Aorta (tissue), 5 donors: ENCODE measurements at regions not wholly inside any gene's neighbourhood (a gene's known extent, or its start where the extent isn't known, plus 50 kb on each side); places are given as distances from the start of the nearest gene placed in this dataset.

Experiments
- ATAC-seq: fragments of 200-7000 bp; cut with Tn5 transposase; one replicate; pipeline ENCODE4 v1.9.1; 2022; ENCODE audit warnings: moderate library complexity; ENCODE audit not compliant: low FRiP score
- DNase-seq, 2 donors: peaks; one replicate each; pipeline ENCODE4 v3.0.0-alpha.2; 2020
- H3K27ac ChIP-seq, 2 donors: one replicate each; pipeline ENCODE4 v1.5.1; 2013; ENCODE audit warnings: low read length in 2 of 2, mild to moderate bottlenecking in 2 of 2, moderate library complexity in 2 of 2, control low read depth in 1 of 2, inconsistent platforms in 1 of 2, low read depth in 1 of 2
- H3K27me3 ChIP-seq, 2 donors: one replicate each; pipeline ENCODE4 v1.6.1; 2013; ENCODE audit warnings: control low read depth in 1 of 2, low read length in 1 of 2, mild to moderate bottlenecking in 1 of 2, moderate library complexity in 1 of 2; ENCODE audit not compliant: insufficient read depth in 2 of 2, control insufficient read depth in 1 of 2
- H3K36me3 ChIP-seq, 2 donors: one replicate each; pipeline ENCODE4 v1.6.1; 2013; ENCODE audit warnings: control low read depth in 1 of 2, low read length in 1 of 2, mild to moderate bottlenecking in 1 of 2; ENCODE audit not compliant: insufficient read depth in 2 of 2, control insufficient read depth in 1 of 2
- H3K4me1 ChIP-seq, 2 donors: one replicate each; pipeline ENCODE4 v1.6.1; 2013; ENCODE audit warnings: low read length in 2 of 2, control low read depth in 1 of 2, mild to moderate bottlenecking in 1 of 2, moderate library complexity in 1 of 2; ENCODE audit not compliant: insufficient read depth in 2 of 2, control insufficient read depth in 1 of 2
- H3K4me3 ChIP-seq, 2 donors: one replicate each; pipeline ENCODE4 v1.5.1; 2013; ENCODE audit warnings: low read length in 2 of 2, control low read depth in 1 of 2, mild to moderate bottlenecking in 1 of 2
- H3K9me3 ChIP-seq: one replicate; pipeline ENCODE4 v1.6.1; 2013; ENCODE audit warnings: mild to moderate bottlenecking, low read length; ENCODE audit not compliant: control insufficient read depth
- WGBS, 2 donors: extraction: QIAGEN DNeasy Blood & Tissue Kit; methylation state at CpG; one replicate each; pipeline ENCODE4 v1.1.7; 2013; 5-methylcytosine and 5-hydroxymethylcytosine counted together
- intact Hi-C, 2 donors: fragments of 100-400 bp; cut with DNase I; formaldehyde crosslinking; loops; one replicate each; pipeline versions ENCODE4 v1.14.2 to v1.15.0; 2022
- donor health status: healthy with polysubstance abuse.
- donor health status: Bipolar disorder and iron deficiency.
- donor health status: DM: no; HTN: no; CAD: no.
- donor health status: DM: no; HTN: no; CAD: no.
- donor health status: DM: yes; HTN: yes; CAD: no.

DNA sequence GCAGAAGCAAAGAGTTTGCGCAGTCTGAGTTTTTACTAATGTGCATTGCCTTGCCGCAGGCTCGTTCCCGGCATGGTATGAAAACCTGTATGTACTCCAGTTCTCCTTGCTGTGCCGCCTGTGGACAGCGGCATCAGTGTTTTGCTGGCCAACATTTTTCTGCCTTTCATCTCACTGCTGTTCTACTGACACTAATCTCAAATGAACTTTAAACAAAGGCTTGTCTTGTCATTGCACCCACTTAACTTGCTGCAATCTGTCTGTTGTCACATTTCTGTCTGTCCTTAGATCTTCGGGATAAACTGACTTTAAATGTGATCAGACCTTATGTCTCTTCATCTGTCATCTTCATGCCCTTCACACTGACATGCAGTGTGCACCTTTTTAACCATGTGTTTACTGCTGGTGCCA is 71.7 kb upstream of the ZNRF2 start:
- Histone ChIP-seq H3K36me3 (no peaks in the 10 kb centered on the region), H3K4me1 (no peaks in the 10 kb centered on the region), H3K27me3 (no peaks in the 10 kb centered on the region), H3K27ac (no peak overlapping the region), H3K4me3 (no peak overlapping the region), H3K9me3 (no peaks in the 10 kb centered on the region)
- intact Hi-C loops = no loop called here
- DNase-seq = no peak
- ATAC-seq = no peak
- WGBS, 2 donors = 85 to 87% methylated on average over 7 of the region's 7 CpGs

DNA sequence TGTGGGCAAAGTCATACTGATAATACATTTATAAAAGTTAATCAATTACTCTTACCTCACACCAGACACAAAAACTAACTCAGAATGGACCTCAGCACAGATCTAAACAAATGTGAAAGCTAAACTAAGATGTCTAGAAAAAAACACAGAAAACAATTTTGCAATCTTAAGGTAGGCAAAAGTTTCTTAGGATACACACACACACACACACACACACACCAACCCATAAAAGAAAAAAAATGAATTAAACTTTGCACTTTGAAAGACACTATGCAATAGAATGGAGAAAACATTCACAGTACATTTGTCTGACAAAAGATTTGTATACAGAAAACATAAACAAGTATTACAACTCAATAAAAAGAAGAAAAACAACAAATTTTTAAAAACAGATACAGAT is 70.8 kb upstream of the ZNRF2 start:
- intact Hi-C loops = no loop called here
- no peak overlapping the region for H3K27ac ChIP-seq
- DNase-seq (no peak), ATAC-seq (no peak)
- H3K9me3 ChIP-seq = no peaks in the 10 kb centered on the region
- no peaks in the 10 kb centered on the region for H3K36me3 ChIP-seq
- no peaks in the 10 kb centered on the region for H3K4me1 ChIP-seq
- H3K4me3 ChIP-seq = no peak overlapping the region
- no peaks in the 10 kb centered on the region for H3K27me3 ChIP-seq

DNA sequence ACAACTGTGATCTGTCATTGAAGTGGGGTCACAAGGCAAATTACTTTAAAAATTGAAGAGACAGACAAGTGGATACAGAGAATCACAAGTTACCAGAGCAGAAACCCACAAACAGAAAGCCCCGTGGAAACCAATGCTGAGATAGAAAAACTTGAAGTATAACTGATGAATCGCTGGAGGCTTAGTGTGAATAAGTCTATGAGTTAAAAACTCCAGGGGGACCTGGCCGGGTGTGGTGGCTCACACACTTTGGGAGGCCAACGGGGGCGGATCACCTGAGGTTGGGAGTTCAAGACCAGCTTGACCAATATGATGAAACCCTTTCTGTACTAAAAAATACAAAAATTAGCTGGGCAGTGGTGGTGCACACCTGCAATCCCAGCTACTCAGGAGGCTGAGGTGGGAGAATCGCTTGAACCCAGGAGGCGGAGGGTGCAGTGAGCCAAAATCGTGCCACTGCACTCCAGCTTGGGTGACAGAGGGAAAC is 69.7 kb upstream of the ZNRF2 start:
- no peaks in the 10 kb centered on the region for H3K27me3 ChIP-seq
- H3K4me3 ChIP-seq = no peak overlapping the region
- H3K4me1 ChIP-seq = no peaks in the 10 kb centered on the region
- DNase-seq (no peak), ATAC-seq (no peak)
- 94% methylated on average over 8 of the region's 8 CpGs for WGBS, 2 donors
- intact Hi-C loops = no loop called here
- no peaks in the 10 kb centered on the region for H3K9me3 ChIP-seq
- H3K36me3 ChIP-seq = no peaks in the 10 kb centered on the region
- no peak overlapping the region for H3K27ac ChIP-seq

DNA sequence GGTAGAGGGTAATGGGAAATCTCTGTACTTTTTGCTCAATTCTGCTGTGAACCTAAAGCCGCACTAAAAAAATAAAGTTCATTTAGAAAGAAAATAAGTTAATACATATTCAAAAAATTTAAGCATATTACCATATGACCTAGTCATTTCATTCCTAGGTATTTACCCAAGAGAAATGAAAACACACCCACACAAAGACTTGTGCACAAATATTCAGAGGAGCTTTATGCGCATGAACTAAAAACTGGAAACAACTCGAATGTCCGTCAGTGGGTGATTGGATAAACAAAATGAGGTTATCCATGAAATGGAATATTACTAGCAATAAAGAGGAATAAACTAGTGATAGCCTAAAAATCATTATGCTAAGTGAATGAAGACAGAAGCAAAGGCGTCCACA is 62.6 kb upstream of the ZNRF2 start:
- no peaks in the 10 kb centered on the region for H3K4me1 ChIP-seq
- intact Hi-C loops = loop anchor here in 1 of 2 donors (5.0 kb wide), 1 partner anchor 34 kb away; no protein-coding TSS in a partner anchor
- 81 to 84% methylated on average over 5 of the region's 5 CpGs for WGBS, 2 donors
- no peaks in the 10 kb centered on the region for H3K9me3 ChIP-seq
- DNase-seq (no peak), ATAC-seq (no peak)
- H3K27me3 ChIP-seq = no peaks in the 10 kb centered on the region
- no peak overlapping the region for H3K4me3 ChIP-seq
- no peaks in the 10 kb centered on the region for H3K36me3 ChIP-seq
- no peak overlapping the region for H3K27ac ChIP-seq

DNA sequence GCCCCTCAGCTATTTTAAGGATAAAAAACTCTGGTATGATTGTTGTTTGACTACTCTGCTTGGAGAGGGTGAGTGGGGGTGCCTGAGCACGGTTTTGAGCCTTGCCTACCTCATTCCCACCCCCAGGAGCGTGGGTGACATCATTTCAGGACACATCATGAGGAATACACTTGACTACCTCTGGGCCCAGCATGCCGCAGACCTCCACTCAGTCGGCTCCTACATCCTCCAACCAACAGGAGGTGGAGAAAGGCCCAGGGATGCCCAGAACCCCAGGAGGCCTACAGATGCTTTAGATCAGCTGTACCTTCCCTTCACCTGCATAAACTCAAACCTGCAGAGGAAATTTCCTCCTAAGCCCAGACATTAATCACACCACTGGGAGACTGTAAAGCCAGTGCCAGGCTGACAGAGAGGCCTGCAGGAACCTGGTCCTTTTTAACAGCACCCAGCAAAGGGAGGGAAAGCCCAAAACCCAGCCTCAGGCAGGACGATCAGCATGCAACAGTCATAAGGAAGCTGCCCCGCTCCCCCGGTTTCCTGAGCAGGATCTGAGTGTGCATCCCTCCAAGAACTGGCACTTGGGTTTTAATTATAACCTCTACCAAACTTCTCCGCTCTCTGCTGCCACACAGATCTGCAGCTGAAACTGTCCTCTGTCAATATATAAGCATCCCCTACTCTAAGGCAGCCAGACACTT is 61.7 kb upstream of the ZNRF2 start:
- no peaks in the 10 kb centered on the region for H3K27me3 ChIP-seq
- H3K27ac ChIP-seq = no peak overlapping the region
- DNase-seq = no peak
- H3K4me1 ChIP-seq = no peaks in the 10 kb centered on the region
- no peak overlapping the region for H3K4me3 ChIP-seq
- intact Hi-C loops = loop anchor here in 1 of 2 donors (5.0 kb wide), 1 partner anchor 35 kb away; no protein-coding TSS in a partner anchor
- H3K9me3 ChIP-seq = no peaks in the 10 kb centered on the region
- no peaks in the 10 kb centered on the region for H3K36me3 ChIP-seq
- 89% methylated on average over 8 of the region's 8 CpGs for WGBS, 2 donors
- peak; percentile 15 for ATAC-seq

DNA sequence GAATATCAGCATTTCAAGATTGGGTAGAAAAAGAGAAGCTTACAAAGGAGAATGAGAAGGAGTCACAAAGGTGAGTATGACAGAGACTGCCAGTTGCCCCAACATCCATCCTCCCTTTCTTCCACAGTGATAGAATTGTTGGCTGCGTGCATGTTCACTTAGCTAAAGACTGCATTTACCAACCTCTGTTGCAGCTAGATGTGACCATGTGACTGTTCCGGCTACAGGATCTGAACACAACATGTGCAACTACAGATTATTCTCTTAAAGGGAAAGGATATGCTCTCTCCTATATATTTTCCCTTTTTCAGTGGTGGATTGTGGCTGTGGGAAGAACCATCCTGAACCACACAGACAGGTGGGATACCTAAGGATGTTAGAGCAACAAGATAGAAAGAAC is 60.5 kb upstream of the ZNRF2 start:
- Histone ChIP-seq H3K4me1 (no peaks in the 10 kb centered on the region), H3K27me3 (no peaks in the 10 kb centered on the region), H3K4me3 (no peak overlapping the region), H3K27ac (no peak overlapping the region), H3K36me3 (no peaks in the 10 kb centered on the region), H3K9me3 (no peaks in the 10 kb centered on the region)
- WGBS, 2 donors = 97 to 99% methylated on average over 2 of the region's 2 CpGs
- ATAC-seq (no peak), DNase-seq (no peak)
- intact Hi-C loops = loop anchor here in 1 of 2 donors (5.0 kb wide), 1 partner anchor 37 kb away; no protein-coding TSS in a partner anchor

DNA sequence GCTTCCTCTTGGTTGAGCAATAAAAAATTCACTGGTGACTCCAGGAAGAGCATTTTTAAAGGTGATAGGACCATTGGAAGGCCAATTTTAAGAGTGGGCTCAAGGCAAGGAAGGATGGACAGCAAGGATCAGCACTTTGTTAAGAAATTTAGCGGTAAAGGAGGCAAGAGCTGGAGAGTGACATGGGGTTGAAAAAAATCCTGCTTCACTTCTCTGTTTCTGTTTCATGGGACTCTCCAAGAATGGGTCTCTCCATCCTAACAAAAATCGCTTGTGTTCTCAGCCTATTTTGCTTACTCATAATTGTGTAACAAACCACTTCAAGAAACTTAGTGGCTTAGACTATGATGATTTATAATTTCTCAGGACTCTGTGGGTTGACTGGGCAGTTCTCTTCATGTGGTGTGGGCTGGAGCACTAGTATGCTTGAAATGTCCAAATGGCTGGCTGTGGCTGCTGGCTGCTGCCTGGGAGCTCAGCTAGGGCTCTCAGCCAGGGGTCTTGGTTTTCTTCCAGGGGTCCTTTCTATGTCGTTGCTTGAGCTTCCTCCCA is 59.8 kb upstream of the ZNRF2 start:
- H3K36me3 ChIP-seq = no peaks in the 10 kb centered on the region
- H3K4me3 ChIP-seq = no peak overlapping the region
- no peaks in the 10 kb centered on the region for H3K4me1 ChIP-seq
- intact Hi-C loops = loop anchor here in 1 of 2 donors (5.0 kb wide), 1 partner anchor 37 kb away; no protein-coding TSS in a partner anchor
- H3K27ac ChIP-seq = peak overlapping the region in 1 of 2 donors; percentile 54
- 60 to 62% methylated on average over 3 of the region's 3 CpGs for WGBS, 2 donors
- no peak for DNase-seq
- no peaks in the 10 kb centered on the region for H3K9me3 ChIP-seq
- no peaks in the 10 kb centered on the region for H3K27me3 ChIP-seq
- ATAC-seq = no peak

DNA sequence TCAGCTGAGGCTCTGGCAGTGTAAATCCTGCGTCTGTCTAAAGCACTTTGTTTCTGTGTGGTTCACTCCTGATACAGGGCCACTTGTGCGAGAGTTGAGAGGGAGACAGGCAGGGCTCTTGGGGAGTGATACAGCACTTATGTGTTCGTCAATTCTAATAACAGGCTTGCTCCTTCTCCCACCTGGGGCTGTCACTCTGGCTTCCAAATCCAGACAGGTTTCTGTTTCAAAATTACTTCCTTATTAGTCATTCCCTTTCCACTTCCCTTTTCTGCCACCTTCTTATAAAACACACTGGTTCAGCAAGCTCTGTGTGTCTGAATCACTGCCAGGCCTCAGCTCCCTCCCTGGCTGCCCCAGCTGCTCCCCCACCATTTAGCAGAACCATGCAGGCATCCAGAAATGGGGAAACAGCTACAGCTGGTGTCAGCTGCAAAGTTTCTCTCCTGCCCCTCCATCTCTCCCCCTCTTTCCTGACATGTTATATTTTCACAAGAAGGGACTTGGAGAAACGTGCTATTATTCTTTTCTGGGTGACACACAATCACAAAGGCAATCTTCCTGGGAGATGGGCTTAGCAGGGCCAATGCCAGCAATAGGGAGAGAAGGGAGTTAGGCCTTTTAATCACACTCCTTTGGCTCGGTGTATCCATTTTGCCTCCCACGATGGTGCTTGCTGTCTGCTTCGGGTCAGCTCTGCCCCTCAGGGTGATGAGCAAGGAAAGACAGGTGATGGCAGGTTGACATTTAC is 58.4 kb upstream of the ZNRF2 start:
- WGBS, 2 donors = 25 to 27% methylated on average over 7 of the region's 7 CpGs
- Histone ChIP-seq H3K27ac (peak overlapping the region; percentile 58 to 70), H3K4me3 (no peak overlapping the region), H3K27me3 (no peaks in the 10 kb centered on the region), H3K9me3 (no peaks in the 10 kb centered on the region), H3K36me3 (no peaks in the 10 kb centered on the region), H3K4me1 (no peaks in the 10 kb centered on the region)
- ATAC-seq (peak; percentile 73), DNase-seq (peak in 1 of 2 donors; percentile 88)
- intact Hi-C loops = no loop called here
